Coronary artery (tissue), 2 donors: ENCODE measurements at regions not wholly inside any gene's neighbourhood (a gene's known extent, or its start where the extent isn't known, plus 50 kb on each side); places are given as distances from the start of the nearest gene placed in this dataset.

ENCODE experiments used
- DNase-seq: peaks from one replicate; pipeline ENCODE4 v3.0.0-alpha.2; 2017; ENCODE audit warnings: low spot score
- H3K27ac ChIP-seq, 2 donors: fragments of 200-600 bp; sonication (generic); one replicate each; pipeline ENCODE4 v1.5.1; 2016 to 2019
- H3K4me3 ChIP-seq: fragments of 200-600 bp; sonication (generic); 2 replicates; pipeline ENCODE4 v1.5.1; 2016; ENCODE audit warnings: mild to moderate bottlenecking, moderate library complexity
- TF ChIP-seq, protein P1 (sequence below): fragments of 200-600 bp; sonication (generic); IDR thresholded peaks from one replicate; pipeline ENCODE4 v1.5.1; 2019; ENCODE audit warnings: antibody characterized with exemption

DNA sequence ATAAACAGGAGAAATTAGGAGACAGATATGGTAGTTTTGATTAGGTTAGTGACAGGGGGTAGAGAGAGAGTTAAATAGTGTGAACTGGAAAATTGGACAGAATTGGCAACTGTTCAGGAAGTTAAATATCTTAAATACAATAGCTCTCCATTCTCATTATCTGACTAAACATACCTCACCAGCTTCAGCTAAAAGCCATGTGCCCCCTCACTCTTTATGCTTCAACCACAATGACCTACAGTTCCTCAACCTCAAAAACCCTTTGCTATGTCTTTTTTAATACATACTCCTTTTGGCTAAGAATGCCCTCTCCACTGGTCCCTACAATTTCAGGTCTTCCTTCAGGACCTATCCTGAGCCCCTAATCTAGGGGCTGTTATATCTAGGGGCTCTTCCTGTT, 740.2 kb upstream of the ZEB2 start:
- DNase-seq: no peak
- TF ChIP-seq, protein P1, sequence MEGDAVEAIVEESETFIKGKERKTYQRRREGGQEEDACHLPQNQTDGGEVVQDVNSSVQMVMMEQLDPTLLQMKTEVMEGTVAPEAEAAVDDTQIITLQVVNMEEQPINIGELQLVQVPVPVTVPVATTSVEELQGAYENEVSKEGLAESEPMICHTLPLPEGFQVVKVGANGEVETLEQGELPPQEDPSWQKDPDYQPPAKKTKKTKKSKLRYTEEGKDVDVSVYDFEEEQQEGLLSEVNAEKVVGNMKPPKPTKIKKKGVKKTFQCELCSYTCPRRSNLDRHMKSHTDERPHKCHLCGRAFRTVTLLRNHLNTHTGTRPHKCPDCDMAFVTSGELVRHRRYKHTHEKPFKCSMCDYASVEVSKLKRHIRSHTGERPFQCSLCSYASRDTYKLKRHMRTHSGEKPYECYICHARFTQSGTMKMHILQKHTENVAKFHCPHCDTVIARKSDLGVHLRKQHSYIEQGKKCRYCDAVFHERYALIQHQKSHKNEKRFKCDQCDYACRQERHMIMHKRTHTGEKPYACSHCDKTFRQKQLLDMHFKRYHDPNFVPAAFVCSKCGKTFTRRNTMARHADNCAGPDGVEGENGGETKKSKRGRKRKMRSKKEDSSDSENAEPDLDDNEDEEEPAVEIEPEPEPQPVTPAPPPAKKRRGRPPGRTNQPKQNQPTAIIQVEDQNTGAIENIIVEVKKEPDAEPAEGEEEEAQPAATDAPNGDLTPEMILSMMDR: no peak
- H3K27ac ChIP-seq: no peak overlapping the region
- no peak overlapping the region for H3K4me3 ChIP-seq

DNA sequence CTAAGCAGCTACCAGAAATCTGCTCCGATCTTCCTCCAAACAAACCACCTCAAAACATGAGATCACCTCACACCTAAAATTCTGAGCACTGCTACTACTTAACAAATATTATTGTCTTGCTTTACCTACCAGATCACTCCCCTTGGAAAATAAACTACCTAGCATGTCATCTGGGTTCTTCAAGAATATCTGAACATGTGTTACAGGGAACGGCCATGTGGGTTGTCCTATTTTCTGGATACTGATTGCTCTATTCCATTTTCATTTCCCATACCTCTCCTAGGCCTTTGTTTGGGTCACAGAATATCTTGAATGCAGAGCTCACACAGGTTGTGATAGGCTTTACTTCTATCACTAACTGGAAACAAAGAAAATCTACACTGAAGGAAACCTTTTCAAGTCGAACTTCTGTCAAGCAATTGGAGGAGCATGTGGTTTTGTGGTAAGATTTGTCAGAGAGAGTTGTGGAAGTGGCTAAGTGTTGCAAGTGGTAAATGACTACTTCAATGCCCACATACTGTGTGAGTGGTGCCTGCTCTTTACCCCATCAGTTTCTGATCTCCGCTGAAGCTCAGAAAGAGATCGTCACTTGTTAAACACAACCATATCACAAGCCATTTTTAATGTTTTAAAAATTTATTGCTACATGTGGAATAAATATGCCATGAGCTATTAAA, 739.1 kb upstream of the ZEB2 start:
- TF ChIP-seq, protein P1: no peak
- no peak for DNase-seq
- H3K4me3 ChIP-seq: no peak overlapping the region
- no peak overlapping the region for H3K27ac ChIP-seq

DNA sequence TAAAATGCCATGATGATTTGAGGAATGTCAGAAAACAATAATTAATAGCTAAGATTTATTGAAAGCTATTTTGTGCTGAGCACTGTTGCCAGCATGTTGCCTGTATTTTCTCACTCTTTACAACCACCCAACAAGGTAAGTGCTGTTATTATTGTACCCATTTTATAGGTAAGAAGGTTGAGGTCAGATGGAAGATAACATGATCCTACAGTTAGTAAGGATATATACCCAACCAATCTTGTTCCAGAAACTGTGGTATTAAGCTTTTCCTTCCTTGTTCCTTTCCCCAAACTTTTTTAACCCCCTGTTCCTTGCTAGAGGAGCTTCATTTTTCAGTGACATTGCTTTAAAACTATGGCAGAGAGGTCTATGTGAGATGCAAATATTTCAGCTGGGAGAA, 738.0 kb upstream of the ZEB2 start:
- TF ChIP-seq, protein P1: no peak
- no peak for DNase-seq
- no peak overlapping the region for H3K27ac ChIP-seq
- H3K4me3 ChIP-seq: no peak overlapping the region

DNA sequence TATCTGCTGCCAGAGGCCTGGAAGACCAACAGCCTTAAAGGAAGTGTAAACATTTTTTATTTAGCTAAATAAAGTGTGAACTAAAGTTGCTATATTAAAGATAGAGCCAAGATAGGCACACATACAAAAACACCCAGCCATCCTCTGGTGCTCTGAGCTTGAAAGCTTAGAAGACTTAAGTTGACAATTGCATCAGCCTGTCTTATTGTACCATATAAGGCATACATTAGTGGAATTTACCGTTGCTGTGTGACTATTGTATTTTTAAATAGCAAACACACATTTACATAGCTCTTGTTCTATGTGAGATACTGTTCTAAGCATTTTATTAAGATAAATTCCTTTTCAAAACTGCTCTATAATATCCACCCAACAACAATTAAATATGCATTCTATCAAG, 736.6 kb upstream of the ZEB2 start:
- TF ChIP-seq, protein P1: no peak
- Histone ChIP-seq H3K27ac (no peak overlapping the region), H3K4me3 (no peak overlapping the region)
- DNase-seq: no peak

DNA sequence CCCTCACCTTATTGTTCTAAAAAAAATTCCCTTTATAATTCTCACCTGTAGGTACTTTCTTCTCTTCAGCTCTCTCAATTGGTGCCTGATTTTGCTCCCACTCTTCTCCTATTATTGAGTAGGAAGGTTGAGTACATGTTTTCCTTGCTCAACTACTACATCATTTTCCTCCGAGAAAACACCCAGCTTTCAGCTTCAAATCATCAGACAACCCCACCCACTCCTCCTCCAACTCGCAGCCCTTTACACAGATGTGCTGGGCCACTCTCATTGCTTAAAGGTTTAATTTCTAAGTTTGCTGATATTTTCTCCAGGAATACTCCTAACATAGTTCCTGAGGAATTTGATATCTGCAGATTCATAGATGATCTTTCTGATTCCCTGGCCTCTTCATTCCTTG, 734.4 kb upstream of the ZEB2 start:
- H3K4me3 ChIP-seq: no peak overlapping the region
- no peak for DNase-seq
- H3K27ac ChIP-seq: no peak overlapping the region
- TF ChIP-seq, protein P1: no peak

DNA sequence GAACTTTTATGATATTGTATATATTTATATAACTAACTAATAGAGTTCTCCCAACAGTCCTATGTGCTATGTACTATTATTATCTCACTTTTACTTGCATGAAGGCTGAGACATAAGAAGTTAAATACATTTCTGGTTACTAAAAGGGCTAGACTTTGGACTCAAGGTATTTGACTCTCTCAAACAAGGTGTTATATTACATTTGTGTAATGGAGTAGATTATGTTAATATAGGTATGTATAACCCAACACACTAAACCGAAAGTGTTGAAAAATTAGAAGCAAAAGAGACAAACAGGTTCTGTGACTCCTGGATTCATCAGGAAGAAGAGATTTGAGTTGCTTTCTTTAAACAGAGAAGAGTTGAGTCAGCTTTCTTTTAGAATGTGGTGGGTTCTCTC, 733.6 kb upstream of the ZEB2 start:
- H3K4me3 ChIP-seq: no peak overlapping the region
- no peak for DNase-seq
- H3K27ac ChIP-seq: no peak overlapping the region
- TF ChIP-seq, protein P1: no peak

DNA sequence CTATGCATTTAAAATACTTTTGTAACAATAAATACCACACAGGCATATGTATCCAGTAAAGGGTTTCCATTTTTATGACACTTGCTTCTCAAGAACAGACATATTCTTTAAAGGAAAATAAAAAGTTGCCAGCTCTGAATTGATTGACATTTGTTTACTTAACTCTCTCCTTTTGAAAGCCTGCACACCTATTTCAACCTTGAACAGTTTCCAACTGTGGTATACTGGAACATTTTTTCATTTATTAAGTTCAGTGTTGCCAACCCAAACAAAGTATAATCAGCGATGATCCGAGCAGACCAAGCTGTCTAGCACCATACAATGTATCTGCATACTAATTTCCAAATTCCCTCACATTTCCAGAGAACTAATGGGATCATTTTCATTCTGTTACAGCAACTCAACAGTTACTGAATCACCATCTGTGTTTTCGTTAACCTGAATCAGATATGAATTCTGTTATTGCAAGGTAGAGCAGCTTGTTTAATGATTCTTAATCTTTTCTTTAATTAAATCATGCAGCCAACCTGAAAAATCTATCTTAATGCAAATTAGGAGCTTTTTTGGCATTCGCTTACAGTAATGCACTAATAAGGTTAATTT, 725.5 kb upstream of the ZEB2 start:
- TF ChIP-seq, protein P1: no peak
- Histone ChIP-seq H3K27ac (no peak overlapping the region), H3K4me3 (no peak overlapping the region)
- DNase-seq: no peak
